22Rv1 (cell line): ENCODE measurements at regions not wholly inside any gene's neighbourhood (a gene's known extent, or its start where the extent isn't known, plus 50 kb on each side); places are given as distances from the start of the nearest gene placed in this dataset.

ENCODE experiments used
- ZFX ChIP-seq: fragments of 450-650 bp; IDR thresholded peaks from 2 replicates; pipeline ENCODE4 v1.6.1; 2017; ENCODE audit warnings: antibody characterized with exemption, borderline replicate concordance
- TF ChIP-seq, protein P1 (sequence below): fragments of 450-650 bp; IDR thresholded peaks from 2 replicates; pipeline ENCODE4 v1.5.1; 2017; ENCODE audit warnings: mild to moderate bottlenecking

- TF ChIP-seq ZFX: no peak
- TF ChIP-seq, protein P1, sequence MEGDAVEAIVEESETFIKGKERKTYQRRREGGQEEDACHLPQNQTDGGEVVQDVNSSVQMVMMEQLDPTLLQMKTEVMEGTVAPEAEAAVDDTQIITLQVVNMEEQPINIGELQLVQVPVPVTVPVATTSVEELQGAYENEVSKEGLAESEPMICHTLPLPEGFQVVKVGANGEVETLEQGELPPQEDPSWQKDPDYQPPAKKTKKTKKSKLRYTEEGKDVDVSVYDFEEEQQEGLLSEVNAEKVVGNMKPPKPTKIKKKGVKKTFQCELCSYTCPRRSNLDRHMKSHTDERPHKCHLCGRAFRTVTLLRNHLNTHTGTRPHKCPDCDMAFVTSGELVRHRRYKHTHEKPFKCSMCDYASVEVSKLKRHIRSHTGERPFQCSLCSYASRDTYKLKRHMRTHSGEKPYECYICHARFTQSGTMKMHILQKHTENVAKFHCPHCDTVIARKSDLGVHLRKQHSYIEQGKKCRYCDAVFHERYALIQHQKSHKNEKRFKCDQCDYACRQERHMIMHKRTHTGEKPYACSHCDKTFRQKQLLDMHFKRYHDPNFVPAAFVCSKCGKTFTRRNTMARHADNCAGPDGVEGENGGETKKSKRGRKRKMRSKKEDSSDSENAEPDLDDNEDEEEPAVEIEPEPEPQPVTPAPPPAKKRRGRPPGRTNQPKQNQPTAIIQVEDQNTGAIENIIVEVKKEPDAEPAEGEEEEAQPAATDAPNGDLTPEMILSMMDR: no peak
Measured at GRCh38 chr22:22086501-22087158, 104.0 kb upstream of the TOP3B start.
